ENCODE measurements at regions not wholly inside any gene's neighbourhood (a gene's known extent, or its start where the extent isn't known, plus 50 kb on each side); places are given as distances from the start of the nearest gene placed in this dataset.

GRCh38 chr2:173821451-173821850 is 143.7 kb downstream of the SP3 start:
- no peaks in the 10 kb centered on the region for H3K79me2 ChIP-seq (ENCODE audit: low read length)
- no peaks in the 10 kb centered on the region for H3K9me3 ChIP-seq (ENCODE audit: low read length)

GRCh38 chr2:173822889-173823542 is 142.2 kb downstream of the SP3 start:
- Histone ChIP-seq H3K9me3 (ENCODE audit: low read length) (no peaks in the 10 kb centered on the region), H3K9me2 (replicated peaks; ENCODE audit: insufficient read depth, low read length) (no peaks in the 10 kb centered on the region), H4K20me1 (ENCODE audit: insufficient read depth, low read depth, low read length) (no peaks in the 10 kb centered on the region), H3K4me2 (ENCODE audit: low read depth, low read length, poor library complexity, severe bottlenecking) (no peak overlapping the region), H3K36me3 (ENCODE audit: insufficient read depth, low read length) (no peaks in the 10 kb centered on the region), H3K27me3 (ENCODE audit: low read length) (0 out of 2 replicates have a peak, but pooled peaks cover 3% of the 10 kb centered on the region), H3K4me3 (ENCODE audit: low read length) (no peak overlapping the region), H3K27ac (ENCODE audit: low read length) (no peak overlapping the region), H3K4me1 (ENCODE audit: low read length) (peaks cover 13% of the 10 kb centered on the region), H2AFZ (ENCODE audit: low read length) (no peak overlapping the region), H3K79me2 (ENCODE audit: low read length) (no peaks in the 10 kb centered on the region), H3K9ac (ENCODE audit: low read length) (no peak overlapping the region)
- no peak for DNase-seq

More at GRCh38 chr2:173821451-173821850, 143.7 kb downstream of the SP3 start:
- no peaks in the 10 kb centered on the region for H3K9me2 ChIP-seq (replicated peaks; ENCODE audit: insufficient read depth, low read length)
- H3K27me3 ChIP-seq (ENCODE audit: low read length) = 0 out of 2 replicates have a peak, but pooled peaks cover 3% of the 10 kb centered on the region
- no peak overlapping the region for H3K9ac ChIP-seq (ENCODE audit: low read length)
- no peak overlapping the region for H3K4me2 ChIP-seq (ENCODE audit: low read depth, low read length, poor library complexity, severe bottlenecking)
- no peak for DNase-seq
- H3K36me3 ChIP-seq (ENCODE audit: insufficient read depth, low read length) = no peaks in the 10 kb centered on the region
- H3K4me3 ChIP-seq (ENCODE audit: low read length) = no peak overlapping the region
- H3K4me1 ChIP-seq (ENCODE audit: low read length) = peaks cover 13% of the 10 kb centered on the region
- H4K20me1 ChIP-seq (ENCODE audit: insufficient read depth, low read depth, low read length) = no peaks in the 10 kb centered on the region
- no peak overlapping the region for H3K27ac ChIP-seq (ENCODE audit: low read length)
- no peak overlapping the region for H2AFZ ChIP-seq (ENCODE audit: low read length)

DNA sequence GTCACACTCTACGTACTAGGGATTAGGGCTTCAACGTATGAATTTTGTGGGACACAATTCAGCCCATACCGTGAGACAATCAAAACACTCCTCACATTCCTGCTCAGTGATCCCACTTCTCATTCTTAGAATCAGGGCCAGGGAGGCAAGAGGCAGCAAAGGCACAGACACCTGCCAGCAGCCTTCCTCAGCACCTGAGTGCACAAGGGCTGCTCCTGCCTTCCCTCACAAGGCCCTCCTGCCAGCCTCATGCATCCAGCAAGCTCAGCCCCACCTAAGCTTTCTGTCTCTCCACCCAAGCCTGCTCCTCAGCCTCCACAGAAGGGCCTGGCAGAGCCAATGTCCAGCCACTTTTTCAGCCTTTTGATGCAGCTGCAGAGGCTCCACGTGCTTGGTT is 141.6 kb downstream of the SP3 start:
- Histone ChIP-seq H3K9ac (ENCODE audit: low read length) (no peak overlapping the region), H3K27ac (ENCODE audit: low read length) (no peak overlapping the region), H4K20me1 (ENCODE audit: insufficient read depth, low read depth, low read length) (no peaks in the 10 kb centered on the region), H3K36me3 (ENCODE audit: insufficient read depth, low read length) (no peaks in the 10 kb centered on the region), H3K4me1 (ENCODE audit: low read length) (peaks cover 13% of the 10 kb centered on the region), H3K4me2 (ENCODE audit: low read depth, low read length, poor library complexity, severe bottlenecking) (no peak overlapping the region), H3K9me3 (ENCODE audit: low read length) (no peaks in the 10 kb centered on the region), H3K27me3 (ENCODE audit: low read length) (0 out of 2 replicates have a peak, but pooled peaks cover 3% of the 10 kb centered on the region), H3K9me2 (replicated peaks; ENCODE audit: insufficient read depth, low read length) (no peaks in the 10 kb centered on the region), H3K79me2 (ENCODE audit: low read length) (no peaks in the 10 kb centered on the region), H2AFZ (ENCODE audit: low read length) (no peak overlapping the region), H3K4me3 (ENCODE audit: low read length) (no peak overlapping the region)
- DNase-seq = no peak

DNA sequence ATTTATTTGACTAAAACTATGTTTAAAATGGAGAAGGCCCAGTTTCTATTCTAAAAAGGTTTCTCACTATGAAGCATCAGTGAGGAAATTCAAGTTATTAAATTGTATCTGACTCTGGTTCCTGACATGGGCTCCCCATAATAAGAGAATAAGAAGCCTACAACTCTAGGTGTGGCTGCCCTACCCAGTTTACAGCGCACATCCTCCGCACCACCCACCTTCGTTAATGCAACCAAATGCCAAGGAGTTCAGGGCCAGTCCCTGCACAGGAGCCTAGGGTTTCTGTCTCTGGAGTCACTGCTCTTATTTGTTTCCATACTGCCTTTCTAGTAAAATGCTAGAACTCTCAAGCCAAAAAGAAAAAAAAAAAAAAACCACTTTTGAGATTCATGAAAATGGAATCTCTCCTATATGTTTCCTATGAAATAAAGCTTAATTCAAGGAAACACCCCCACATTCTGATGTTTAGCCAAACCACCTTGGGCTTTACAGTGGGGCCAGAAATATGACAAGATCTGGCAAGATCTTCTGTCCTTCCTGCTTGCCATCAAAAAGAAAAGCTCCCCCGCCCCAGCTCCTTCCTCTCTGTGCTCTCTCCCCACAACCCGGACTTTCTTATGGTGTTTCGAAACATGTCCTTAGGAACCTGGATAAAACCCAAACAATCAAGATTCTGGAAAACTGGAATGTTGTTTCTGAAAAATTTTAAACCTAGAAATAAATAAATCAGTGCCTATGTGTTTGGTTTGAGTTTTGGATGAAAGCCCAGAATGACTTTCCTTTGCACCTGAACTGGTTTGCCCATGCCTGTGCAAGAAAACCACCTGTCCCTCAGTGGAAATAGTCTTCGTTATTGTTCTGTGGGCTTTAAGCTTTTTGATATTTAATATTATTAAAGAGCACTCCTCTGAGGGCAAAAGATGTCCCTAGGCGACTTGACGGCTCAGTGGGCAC is 136.7 kb downstream of the SP3 start:
- Histone ChIP-seq H3K4me3 (ENCODE audit: low read length) (no peak overlapping the region), H3K27me3 (ENCODE audit: low read length) (no peaks in the 10 kb centered on the region), H4K20me1 (ENCODE audit: insufficient read depth, low read depth, low read length) (no peaks in the 10 kb centered on the region), H3K79me2 (ENCODE audit: low read length) (no peaks in the 10 kb centered on the region), H3K27ac (ENCODE audit: low read length) (no peak overlapping the region), H3K4me1 (ENCODE audit: low read length) (peaks cover 13% of the 10 kb centered on the region), H3K9me3 (ENCODE audit: low read length) (no peaks in the 10 kb centered on the region), H3K4me2 (ENCODE audit: low read depth, low read length, poor library complexity, severe bottlenecking) (no peak overlapping the region), H2AFZ (ENCODE audit: low read length) (no peak overlapping the region), H3K9me2 (replicated peaks; ENCODE audit: insufficient read depth, low read length) (no peaks in the 10 kb centered on the region), H3K36me3 (ENCODE audit: insufficient read depth, low read length) (no peaks in the 10 kb centered on the region), H3K9ac (ENCODE audit: low read length) (no peak overlapping the region)
- no peak for DNase-seq

DNA sequence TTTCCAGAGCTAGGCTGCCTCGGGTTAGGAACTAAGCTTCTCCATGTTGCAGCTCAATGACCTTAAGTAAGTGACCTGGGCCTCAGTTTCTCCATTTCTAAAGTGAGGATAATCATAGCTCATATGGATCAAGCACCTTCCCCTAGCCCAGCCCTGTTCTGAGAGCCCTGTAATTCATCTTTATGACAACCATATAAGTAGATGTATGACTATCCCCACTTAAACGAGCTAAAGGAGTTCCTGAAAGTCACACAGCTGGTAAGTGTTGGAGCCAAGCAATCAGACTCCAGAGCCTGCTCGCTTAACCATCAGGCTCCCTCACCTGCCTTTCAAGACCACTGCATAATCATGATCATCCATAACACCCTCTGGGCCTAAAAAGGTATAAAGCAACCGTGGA is 135.4 kb downstream of the SP3 start:
- H3K9me2 ChIP-seq (replicated peaks; ENCODE audit: insufficient read depth, low read length) = no peaks in the 10 kb centered on the region
- no peak overlapping the region for H3K9ac ChIP-seq (ENCODE audit: low read length)
- no peaks in the 10 kb centered on the region for H3K79me2 ChIP-seq (ENCODE audit: low read length)
- no peak overlapping the region for H2AFZ ChIP-seq (ENCODE audit: low read length)
- H3K9me3 ChIP-seq (ENCODE audit: low read length) = no peaks in the 10 kb centered on the region
- H3K27ac ChIP-seq (ENCODE audit: low read length) = no peak overlapping the region
- H3K4me2 ChIP-seq (ENCODE audit: low read depth, low read length, poor library complexity, severe bottlenecking) = no peak overlapping the region
- H4K20me1 ChIP-seq (ENCODE audit: insufficient read depth, low read depth, low read length) = no peaks in the 10 kb centered on the region
- no peak overlapping the region for H3K4me3 ChIP-seq (ENCODE audit: low read length)
- H3K4me1 ChIP-seq (ENCODE audit: low read length) = peaks cover 10% of the 10 kb centered on the region
- H3K27me3 ChIP-seq (ENCODE audit: low read length) = no peaks in the 10 kb centered on the region
- no peaks in the 10 kb centered on the region for H3K36me3 ChIP-seq (ENCODE audit: insufficient read depth, low read length)
- DNase-seq = no peak

GRCh38 chr2:173830170-173830569 is 135.0 kb downstream of the SP3 start:
- Histone ChIP-seq H3K9me3 (ENCODE audit: low read length) (no peaks in the 10 kb centered on the region), H3K4me3 (ENCODE audit: low read length) (no peak overlapping the region), H3K79me2 (ENCODE audit: low read length) (no peaks in the 10 kb centered on the region), H3K27me3 (ENCODE audit: low read length) (no peaks in the 10 kb centered on the region), H3K27ac (ENCODE audit: low read length) (no peak overlapping the region), H3K4me2 (ENCODE audit: low read depth, low read length, poor library complexity, severe bottlenecking) (no peak overlapping the region), H4K20me1 (ENCODE audit: insufficient read depth, low read depth, low read length) (no peaks in the 10 kb centered on the region), H3K9me2 (replicated peaks; ENCODE audit: insufficient read depth, low read length) (no peaks in the 10 kb centered on the region), H2AFZ (ENCODE audit: low read length) (no peak overlapping the region), H3K4me1 (ENCODE audit: low read length) (peaks cover 10% of the 10 kb centered on the region), H3K9ac (ENCODE audit: low read length) (no peak overlapping the region), H3K36me3 (ENCODE audit: insufficient read depth, low read length) (no peaks in the 10 kb centered on the region)
- no peak for DNase-seq

GRCh38 chr2:173831312-173832229 is 133.6 kb downstream of the SP3 start:
- Histone ChIP-seq H3K9ac (ENCODE audit: low read length) (no peak overlapping the region), H3K9me3 (ENCODE audit: low read length) (no peaks in the 10 kb centered on the region), H3K79me2 (ENCODE audit: low read length) (no peaks in the 10 kb centered on the region), H3K9me2 (replicated peaks; ENCODE audit: insufficient read depth, low read length) (no peaks in the 10 kb centered on the region), H3K4me3 (ENCODE audit: low read length) (no peak overlapping the region), H4K20me1 (ENCODE audit: insufficient read depth, low read depth, low read length) (no peaks in the 10 kb centered on the region), H3K27ac (ENCODE audit: low read length) (no peak overlapping the region), H2AFZ (ENCODE audit: low read length) (no peak overlapping the region), H3K4me2 (ENCODE audit: low read depth, low read length, poor library complexity, severe bottlenecking) (no peak overlapping the region), H3K36me3 (ENCODE audit: insufficient read depth, low read length) (no peaks in the 10 kb centered on the region), H3K27me3 (ENCODE audit: low read length) (no peaks in the 10 kb centered on the region), H3K4me1 (ENCODE audit: low read length) (peaks cover 10% of the 10 kb centered on the region)
- DNase-seq = no peak

All from Karpas-422 (cell line).